RKO (cell line): ENCODE measurements at regions not wholly inside any gene's neighbourhood (a gene's known extent, or its start where the extent isn't known, plus 50 kb on each side); places are given as distances from the start of the nearest gene placed in this dataset.
"Not testable (repeated sequence)": the region's sequence is repeated elsewhere in the genome, so short reads cannot be mapped to it uniquely, and the experiment has no call there.

Experiments used
- DNase-seq: peaks from one replicate; pipeline ENCODE4 v3.0.0-alpha.2; 2016; ENCODE audit warnings: low spot score

- DNase-seq: no peak
Observed at GRCh38 chr9:29588361-29588760, 2015.1 kb upstream of the C9orf72 start.

- no peak for DNase-seq
Observed at GRCh38 chr9:29609282-29609681, 2036.0 kb upstream of the C9orf72 start.

- DNase-seq: no peak
Observed at GRCh38 chr9:29613773-29614172, 2040.5 kb upstream of the C9orf72 start.

GRCh38 chr9:29616844-29617243 lies 2043.6 kb upstream of the C9orf72 start:
- no peak for DNase-seq

- no peak for DNase-seq
Observed at GRCh38 chr9:29625292-29625731, 2052.0 kb upstream of the C9orf72 start.

- DNase-seq: no peak
Observed at GRCh38 chr9:29625931-29626330, 2052.7 kb upstream of the C9orf72 start.

- DNase-seq: not testable (repeated sequence)
Observed at GRCh38 chr9:29628856-29629255, 2055.6 kb upstream of the C9orf72 start.

- no peak for DNase-seq
Observed at GRCh38 chr9:29637471-29638237, 2064.4 kb upstream of the C9orf72 start.

- no peak for DNase-seq
Observed at GRCh38 chr9:29640507-29640906, 2067.2 kb upstream of the C9orf72 start.

GRCh38 chr9:29644514-29644913 lies 2071.2 kb upstream of the C9orf72 start:
- DNase-seq: no peak

GRCh38 chr9:29647451-29647850 lies 2074.2 kb upstream of the C9orf72 start:
- no peak for DNase-seq

GRCh38 chr9:29648132-29648531 lies 2074.9 kb upstream of the C9orf72 start:
- DNase-seq: no peak

GRCh38 chr9:29648601-29649000 lies 2075.3 kb upstream of the C9orf72 start:
- no peak for DNase-seq

- no peak for DNase-seq
Observed at GRCh38 chr9:29656641-29657406, 2083.5 kb upstream of the C9orf72 start.

- DNase-seq: no peak
Observed at GRCh38 chr9:29657821-29658220, 2084.5 kb upstream of the C9orf72 start.

- no peak for DNase-seq
Observed at GRCh38 chr9:29659014-29659413, 2085.7 kb upstream of the C9orf72 start.

GRCh38 chr9:29659736-29660135 lies 2086.5 kb upstream of the C9orf72 start:
- no peak for DNase-seq

GRCh38 chr9:29668732-29669131 lies 2095.5 kb upstream of the C9orf72 start:
- DNase-seq: no peak

GRCh38 chr9:29669613-29670012 lies 2096.3 kb upstream of the C9orf72 start:
- no peak for DNase-seq

GRCh38 chr9:29685531-29685930 lies 2112.2 kb upstream of the C9orf72 start:
- DNase-seq: no peak

GRCh38 chr9:29691145-29691544 lies 2117.9 kb upstream of the C9orf72 start:
- no peak for DNase-seq

GRCh38 chr9:29691758-29692407 lies 2118.6 kb upstream of the C9orf72 start:
- peak; percentile 44 for DNase-seq

GRCh38 chr9:29697011-29697410 lies 2123.7 kb upstream of the C9orf72 start:
- peak; percentile 11 for DNase-seq
